ENCODE measurements at regions not wholly inside any gene's neighbourhood (a gene's known extent, or its start where the extent isn't known, plus 50 kb on each side); places are given as distances from the start of the nearest gene placed in this dataset.
A peak's percentile ranks its signal among the peaks of the same experiment; 100 is the strongest.

DNA sequence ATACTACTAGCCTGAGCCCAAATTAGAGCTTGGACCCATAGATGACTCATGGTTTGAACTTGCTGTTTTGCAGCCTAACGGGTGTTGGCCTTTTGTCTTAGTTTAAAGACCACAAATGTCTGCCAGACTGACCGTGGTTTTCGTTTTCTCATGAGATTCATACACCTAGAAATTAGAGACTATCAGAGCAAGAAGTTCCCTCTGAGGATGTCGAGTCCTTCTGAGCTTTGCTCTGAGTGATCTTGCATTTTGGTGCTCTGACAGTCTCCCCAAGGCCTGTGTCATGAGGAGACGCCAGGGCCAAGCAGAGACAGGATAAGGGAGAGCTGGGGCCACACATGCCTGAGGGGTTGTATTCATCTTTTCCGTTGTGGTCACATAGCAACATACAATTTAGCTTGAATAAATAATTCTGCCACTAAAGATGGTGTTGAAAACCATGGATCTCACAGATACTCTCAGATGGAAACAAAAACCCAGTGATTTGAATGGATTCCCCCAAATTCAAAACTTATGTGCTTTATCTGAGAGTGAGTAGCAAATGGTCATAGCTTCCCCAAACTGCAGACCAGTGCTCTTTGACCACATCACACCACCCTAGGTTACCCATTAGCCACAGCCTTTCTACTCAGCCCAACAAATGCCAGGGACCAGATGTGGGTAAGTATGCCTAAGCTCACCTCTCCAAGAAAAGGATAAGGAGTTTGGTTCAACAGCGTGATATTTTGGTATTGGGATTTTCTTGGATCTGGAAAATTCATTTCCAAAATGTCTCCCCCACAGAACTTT lies 762.0 kb upstream of the IGFBP3 start:
- Histone ChIP-seq H3K4me2 (ENCODE audit: control insufficient read depth, insufficient read depth) (no peak overlapping the region), H3K27me3 (replicated peaks in 1 of 2; ENCODE audit: control insufficient read depth in 2 of 2, insufficient read depth in 2 of 2, low read length in 1 of 2) (no peaks in the 10 kb centered on the region), H2AFZ (ENCODE audit: control insufficient read depth, low read depth, low read length) (no peak overlapping the region), H3K9me3 (replicated peaks; ENCODE audit: control insufficient read depth, insufficient read depth, low read length) (no peaks in the 10 kb centered on the region), H3K36me3 (ENCODE audit: control insufficient read depth in 2 of 2, insufficient read depth in 2 of 2, low read length in 1 of 2) (no peaks in the 10 kb centered on the region), H3K79me2 (ENCODE audit: control insufficient read depth, insufficient read depth, low read length) (no peaks in the 10 kb centered on the region), H3K4me1 (ENCODE audit: control insufficient read depth, insufficient read depth, low read length) (no peaks in the 10 kb centered on the region), H3K9ac (ENCODE audit: control insufficient read depth, insufficient read depth, low read length) (no peak overlapping the region), H3K27ac (ENCODE audit: control insufficient read depth, insufficient read depth) (no peak overlapping the region), H3K4me3 (no peak overlapping the region), H4K20me1 (ENCODE audit: control insufficient read depth, insufficient read depth) (no peaks in the 10 kb centered on the region)
- in situ Hi-C loops (cut with MboI) (no loop called here), intact Hi-C loops (cut with micrococcal nuclease; ENCODE audit: unreplicated experiment) (no loop called here)
- peak; percentile 76 for ATAC-seq
- RAD21 ChIA-PET (ENCODE audit: unreplicated experiment), result interaction anchor here (0.7 to 3.5 kb wide), 25 partner anchors 8 to 404 kb away, joined by 3 to 25 read pairs (median 4); no protein-coding TSS in a partner anchor
- POLR2A ChIA-PET, result interaction anchor here (1.3 to 2.8 kb wide), 4 partner anchors 11 to 36 kb away, joined by 3 to 19 read pairs (median 6); no protein-coding TSS in a partner anchor
- FAIRE-seq, result no peak
- BruUV-seq (replicated peaks), result no TSS peak
- SMC1A ChIA-PET (ENCODE audit: uncharacterized antibody, unreplicated experiment), result interaction anchor here (0.6 to 7.6 kb wide), 34 partner anchors 10 to 765 kb away, joined by 3 to 106 read pairs (median 4); no protein-coding TSS in a partner anchor
- WGBS (ENCODE audit: insufficient coverage, insufficient replicate concordance, low lambda C conversion rate, missing lambda C conversion rate), result 1% methylated on average over 7 of the region's 7 CpGs
- CTCF ChIA-PET, result interaction anchor here (1.1 to 4.7 kb wide), 11 partner anchors 9 to 761 kb away, joined by 3 to 20 read pairs (median 7); partner anchors contain the start of gene IGFBP3
- no peak for DNase-seq (ENCODE audit: low read depth, low spot score)
- TF ChIP-seq MTA2 (IDR thresholded peaks at IDR 0.05; ENCODE audit: low read depth), result 0 out of 2 replicates have a peak, but pooled peaks have one; percentile 13
- TF ChIP-seq ESRRA (IDR thresholded peaks at IDR 0.05; ENCODE audit: low read length), result no peak
- TF ChIP-seq, protein P1, sequence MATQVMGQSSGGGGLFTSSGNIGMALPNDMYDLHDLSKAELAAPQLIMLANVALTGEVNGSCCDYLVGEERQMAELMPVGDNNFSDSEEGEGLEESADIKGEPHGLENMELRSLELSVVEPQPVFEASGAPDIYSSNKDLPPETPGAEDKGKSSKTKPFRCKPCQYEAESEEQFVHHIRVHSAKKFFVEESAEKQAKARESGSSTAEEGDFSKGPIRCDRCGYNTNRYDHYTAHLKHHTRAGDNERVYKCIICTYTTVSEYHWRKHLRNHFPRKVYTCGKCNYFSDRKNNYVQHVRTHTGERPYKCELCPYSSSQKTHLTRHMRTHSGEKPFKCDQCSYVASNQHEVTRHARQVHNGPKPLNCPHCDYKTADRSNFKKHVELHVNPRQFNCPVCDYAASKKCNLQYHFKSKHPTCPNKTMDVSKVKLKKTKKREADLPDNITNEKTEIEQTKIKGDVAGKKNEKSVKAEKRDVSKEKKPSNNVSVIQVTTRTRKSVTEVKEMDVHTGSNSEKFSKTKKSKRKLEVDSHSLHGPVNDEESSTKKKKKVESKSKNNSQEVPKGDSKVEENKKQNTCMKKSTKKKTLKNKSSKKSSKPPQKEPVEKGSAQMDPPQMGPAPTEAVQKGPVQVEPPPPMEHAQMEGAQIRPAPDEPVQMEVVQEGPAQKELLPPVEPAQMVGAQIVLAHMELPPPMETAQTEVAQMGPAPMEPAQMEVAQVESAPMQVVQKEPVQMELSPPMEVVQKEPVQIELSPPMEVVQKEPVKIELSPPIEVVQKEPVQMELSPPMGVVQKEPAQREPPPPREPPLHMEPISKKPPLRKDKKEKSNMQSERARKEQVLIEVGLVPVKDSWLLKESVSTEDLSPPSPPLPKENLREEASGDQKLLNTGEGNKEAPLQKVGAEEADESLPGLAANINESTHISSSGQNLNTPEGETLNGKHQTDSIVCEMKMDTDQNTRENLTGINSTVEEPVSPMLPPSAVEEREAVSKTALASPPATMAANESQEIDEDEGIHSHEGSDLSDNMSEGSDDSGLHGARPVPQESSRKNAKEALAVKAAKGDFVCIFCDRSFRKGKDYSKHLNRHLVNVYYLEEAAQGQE (IDR thresholded peaks at IDR 0.05; ENCODE audit: low read depth, low read length), result no peak
- TF ChIP-seq, protein P2, sequence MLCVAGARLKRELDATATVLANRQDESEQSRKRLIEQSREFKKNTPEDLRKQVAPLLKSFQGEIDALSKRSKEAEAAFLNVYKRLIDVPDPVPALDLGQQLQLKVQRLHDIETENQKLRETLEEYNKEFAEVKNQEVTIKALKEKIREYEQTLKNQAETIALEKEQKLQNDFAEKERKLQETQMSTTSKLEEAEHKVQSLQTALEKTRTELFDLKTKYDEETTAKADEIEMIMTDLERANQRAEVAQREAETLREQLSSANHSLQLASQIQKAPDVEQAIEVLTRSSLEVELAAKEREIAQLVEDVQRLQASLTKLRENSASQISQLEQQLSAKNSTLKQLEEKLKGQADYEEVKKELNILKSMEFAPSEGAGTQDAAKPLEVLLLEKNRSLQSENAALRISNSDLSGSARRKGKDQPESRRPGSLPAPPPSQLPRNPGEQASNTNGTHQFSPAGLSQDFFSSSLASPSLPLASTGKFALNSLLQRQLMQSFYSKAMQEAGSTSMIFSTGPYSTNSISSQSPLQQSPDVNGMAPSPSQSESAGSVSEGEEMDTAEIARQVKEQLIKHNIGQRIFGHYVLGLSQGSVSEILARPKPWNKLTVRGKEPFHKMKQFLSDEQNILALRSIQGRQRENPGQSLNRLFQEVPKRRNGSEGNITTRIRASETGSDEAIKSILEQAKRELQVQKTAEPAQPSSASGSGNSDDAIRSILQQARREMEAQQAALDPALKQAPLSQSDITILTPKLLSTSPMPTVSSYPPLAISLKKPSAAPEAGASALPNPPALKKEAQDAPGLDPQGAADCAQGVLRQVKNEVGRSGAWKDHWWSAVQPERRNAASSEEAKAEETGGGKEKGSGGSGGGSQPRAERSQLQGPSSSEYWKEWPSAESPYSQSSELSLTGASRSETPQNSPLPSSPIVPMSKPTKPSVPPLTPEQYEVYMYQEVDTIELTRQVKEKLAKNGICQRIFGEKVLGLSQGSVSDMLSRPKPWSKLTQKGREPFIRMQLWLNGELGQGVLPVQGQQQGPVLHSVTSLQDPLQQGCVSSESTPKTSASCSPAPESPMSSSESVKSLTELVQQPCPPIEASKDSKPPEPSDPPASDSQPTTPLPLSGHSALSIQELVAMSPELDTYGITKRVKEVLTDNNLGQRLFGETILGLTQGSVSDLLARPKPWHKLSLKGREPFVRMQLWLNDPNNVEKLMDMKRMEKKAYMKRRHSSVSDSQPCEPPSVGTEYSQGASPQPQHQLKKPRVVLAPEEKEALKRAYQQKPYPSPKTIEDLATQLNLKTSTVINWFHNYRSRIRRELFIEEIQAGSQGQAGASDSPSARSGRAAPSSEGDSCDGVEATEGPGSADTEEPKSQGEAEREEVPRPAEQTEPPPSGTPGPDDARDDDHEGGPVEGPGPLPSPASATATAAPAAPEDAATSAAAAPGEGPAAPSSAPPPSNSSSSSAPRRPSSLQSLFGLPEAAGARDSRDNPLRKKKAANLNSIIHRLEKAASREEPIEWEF (IDR thresholded peaks at IDR 0.05; ENCODE audit: insufficient replicate concordance, low read depth, low read length), result no peak
- TF ChIP-seq ZNF24 (IDR thresholded peaks at IDR 0.05), result no peak
- TF ChIP-seq, protein P3, sequence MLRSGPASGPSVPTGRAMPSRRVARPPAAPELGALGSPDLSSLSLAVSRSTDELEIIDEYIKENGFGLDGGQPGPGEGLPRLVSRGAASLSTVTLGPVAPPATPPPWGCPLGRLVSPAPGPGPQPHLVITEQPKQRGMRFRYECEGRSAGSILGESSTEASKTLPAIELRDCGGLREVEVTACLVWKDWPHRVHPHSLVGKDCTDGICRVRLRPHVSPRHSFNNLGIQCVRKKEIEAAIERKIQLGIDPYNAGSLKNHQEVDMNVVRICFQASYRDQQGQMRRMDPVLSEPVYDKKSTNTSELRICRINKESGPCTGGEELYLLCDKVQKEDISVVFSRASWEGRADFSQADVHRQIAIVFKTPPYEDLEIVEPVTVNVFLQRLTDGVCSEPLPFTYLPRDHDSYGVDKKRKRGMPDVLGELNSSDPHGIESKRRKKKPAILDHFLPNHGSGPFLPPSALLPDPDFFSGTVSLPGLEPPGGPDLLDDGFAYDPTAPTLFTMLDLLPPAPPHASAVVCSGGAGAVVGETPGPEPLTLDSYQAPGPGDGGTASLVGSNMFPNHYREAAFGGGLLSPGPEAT (IDR thresholded peaks at IDR 0.05; ENCODE audit: low read depth), result no peak
- peak; percentile 45; the same call in 1 of the 2 replicates for TF ChIP-seq IKZF1 (conservative IDR thresholded peaks at IDR 0.05)
- 0 out of 2 replicates have a peak, but pooled peaks have one; percentile 16 for TF ChIP-seq CHD2 (IDR thresholded peaks at IDR 0.05; ENCODE audit: borderline replicate concordance, low read depth, low read length)
- TF ChIP-seq, protein P4, sequence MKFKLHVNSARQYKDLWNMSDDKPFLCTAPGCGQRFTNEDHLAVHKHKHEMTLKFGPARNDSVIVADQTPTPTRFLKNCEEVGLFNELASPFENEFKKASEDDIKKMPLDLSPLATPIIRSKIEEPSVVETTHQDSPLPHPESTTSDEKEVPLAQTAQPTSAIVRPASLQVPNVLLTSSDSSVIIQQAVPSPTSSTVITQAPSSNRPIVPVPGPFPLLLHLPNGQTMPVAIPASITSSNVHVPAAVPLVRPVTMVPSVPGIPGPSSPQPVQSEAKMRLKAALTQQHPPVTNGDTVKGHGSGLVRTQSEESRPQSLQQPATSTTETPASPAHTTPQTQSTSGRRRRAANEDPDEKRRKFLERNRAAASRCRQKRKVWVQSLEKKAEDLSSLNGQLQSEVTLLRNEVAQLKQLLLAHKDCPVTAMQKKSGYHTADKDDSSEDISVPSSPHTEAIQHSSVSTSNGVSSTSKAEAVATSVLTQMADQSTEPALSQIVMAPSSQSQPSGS (IDR thresholded peaks at IDR 0.05; ENCODE audit: low read length), result no peak
- peak; percentile 28; the same call in 1 of the 2 replicates for TF ChIP-seq ATF7 (IDR thresholded peaks at IDR 0.05; ENCODE audit: low read depth)
